ENCODE measurements at regions not wholly inside any gene's neighbourhood (a gene's known extent, or its start where the extent isn't known, plus 50 kb on each side); places are given as distances from the start of the nearest gene placed in this dataset.
"Not testable (repeated sequence)": the region's sequence is repeated elsewhere in the genome, so short reads cannot be mapped to it uniquely, and the experiment has no call there.

- no peak for DNase-seq (ENCODE audit: low spot score)
These were observed 131.9 kb upstream of the FNDC3A start for GRCh38 chr13:48843630-48844380.

GRCh38 chr13:48844676-48845075 is 131.0 kb upstream of the FNDC3A start:
- DNase-seq (ENCODE audit: low spot score) = no peak

- DNase-seq (ENCODE audit: low spot score) = no peak
These were observed 126.2 kb upstream of the FNDC3A start for GRCh38 chr13:48849515-48849914.

- DNase-seq (ENCODE audit: low spot score) = no peak
These were observed 124.0 kb upstream of the FNDC3A start for GRCh38 chr13:48851707-48852106.

- DNase-seq (ENCODE audit: low spot score) = no peak
These were observed 122.6 kb upstream of the FNDC3A start for GRCh38 chr13:48852911-48853727.

GRCh38 chr13:48853728-48854102 is 122.0 kb upstream of the FNDC3A start:
- no peak for DNase-seq (ENCODE audit: low spot score)

- no peak for DNase-seq (ENCODE audit: low spot score)
These were observed 118.1 kb upstream of the FNDC3A start for GRCh38 chr13:48857576-48857975.

- no peak for DNase-seq (ENCODE audit: low spot score)
These were observed 117.4 kb upstream of the FNDC3A start for GRCh38 chr13:48858122-48858902.

GRCh38 chr13:48859272-48860105 is 116.2 kb upstream of the FNDC3A start:
- no peak for DNase-seq (ENCODE audit: low spot score)

GRCh38 chr13:48860364-48860763 is 115.3 kb upstream of the FNDC3A start:
- DNase-seq (ENCODE audit: low spot score) = no peak

- DNase-seq (ENCODE audit: low spot score) = no peak
These were observed 113.1 kb upstream of the FNDC3A start for GRCh38 chr13:48862572-48862971.

GRCh38 chr13:48864100-48864499 is 111.6 kb upstream of the FNDC3A start:
- no peak for DNase-seq (ENCODE audit: low spot score)

- DNase-seq (ENCODE audit: low spot score) = no peak
These were observed 109.5 kb upstream of the FNDC3A start for GRCh38 chr13:48866249-48866648.

GRCh38 chr13:48873081-48873480 is 102.6 kb upstream of the FNDC3A start:
- DNase-seq (ENCODE audit: low spot score) = no peak

- no peak for DNase-seq (ENCODE audit: low spot score)
These were observed 102.1 kb upstream of the FNDC3A start for GRCh38 chr13:48873587-48873986.

- no peak for DNase-seq (ENCODE audit: low spot score)
These were observed 101.5 kb upstream of the FNDC3A start for GRCh38 chr13:48874165-48874564.

GRCh38 chr13:48875047-48875446 is 100.7 kb upstream of the FNDC3A start:
- DNase-seq (ENCODE audit: low spot score) = no peak

- no peak for DNase-seq (ENCODE audit: low spot score)
These were observed 99.4 kb upstream of the FNDC3A start for GRCh38 chr13:48876289-48876688.

- no peak for DNase-seq (ENCODE audit: low spot score)
These were observed 96.3 kb upstream of the FNDC3A start for GRCh38 chr13:48879432-48879831.

GRCh38 chr13:48879854-48880253 is 95.9 kb upstream of the FNDC3A start:
- DNase-seq (ENCODE audit: low spot score) = no peak

- DNase-seq (ENCODE audit: low spot score) = not testable (repeated sequence)
These were observed 91.9 kb upstream of the FNDC3A start for GRCh38 chr13:48883786-48884185.

Measured in HT-29 (cell line).